ENCODE measurements at regions not wholly inside any gene's neighbourhood (a gene's known extent, or its start where the extent isn't known, plus 50 kb on each side); places are given as distances from the start of the nearest gene placed in this dataset.

GRCh38 chr6:132065556-132065955 lies 114.4 kb upstream of the CCN2 start:
- TF ChIP-seq POLR2A (IDR thresholded peaks at IDR 0.05) (no peak), POLR2AphosphoS5 (IDR thresholded peaks at IDR 0.05; ENCODE audit: insufficient read depth in 1 of 2, low read depth in 1 of 2) (no peak)
- TF ChIP-seq, protein P1, sequence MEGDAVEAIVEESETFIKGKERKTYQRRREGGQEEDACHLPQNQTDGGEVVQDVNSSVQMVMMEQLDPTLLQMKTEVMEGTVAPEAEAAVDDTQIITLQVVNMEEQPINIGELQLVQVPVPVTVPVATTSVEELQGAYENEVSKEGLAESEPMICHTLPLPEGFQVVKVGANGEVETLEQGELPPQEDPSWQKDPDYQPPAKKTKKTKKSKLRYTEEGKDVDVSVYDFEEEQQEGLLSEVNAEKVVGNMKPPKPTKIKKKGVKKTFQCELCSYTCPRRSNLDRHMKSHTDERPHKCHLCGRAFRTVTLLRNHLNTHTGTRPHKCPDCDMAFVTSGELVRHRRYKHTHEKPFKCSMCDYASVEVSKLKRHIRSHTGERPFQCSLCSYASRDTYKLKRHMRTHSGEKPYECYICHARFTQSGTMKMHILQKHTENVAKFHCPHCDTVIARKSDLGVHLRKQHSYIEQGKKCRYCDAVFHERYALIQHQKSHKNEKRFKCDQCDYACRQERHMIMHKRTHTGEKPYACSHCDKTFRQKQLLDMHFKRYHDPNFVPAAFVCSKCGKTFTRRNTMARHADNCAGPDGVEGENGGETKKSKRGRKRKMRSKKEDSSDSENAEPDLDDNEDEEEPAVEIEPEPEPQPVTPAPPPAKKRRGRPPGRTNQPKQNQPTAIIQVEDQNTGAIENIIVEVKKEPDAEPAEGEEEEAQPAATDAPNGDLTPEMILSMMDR (IDR thresholded peaks at IDR 0.05) = no peak

Measured in vagina (tissue), 2 donors.